HUES6 (cell line): ENCODE measurements at regions not wholly inside any gene's neighbourhood (a gene's known extent, or its start where the extent isn't known, plus 50 kb on each side); places are given as distances from the start of the nearest gene placed in this dataset.

Experiments
- H3K27ac ChIP-seq: 2 replicates; pipeline ENCODE4 v1.7.0; 2013; ENCODE audit warnings: low read depth, mild to moderate bottlenecking, low read length, inconsistent platforms
- H3K27me3 ChIP-seq: 2 replicates; pipeline ENCODE4 v1.6.1; 2013; ENCODE audit warnings: low read length; ENCODE audit not compliant: control insufficient read depth, insufficient read depth
- H3K36me3 ChIP-seq: 2 replicates; pipeline ENCODE4 v1.6.1; 2013; ENCODE audit warnings: low read length; ENCODE audit not compliant: control insufficient read depth, insufficient read depth
- H3K4me1 ChIP-seq: 2 replicates; pipeline ENCODE4 v1.6.1; 2013; ENCODE audit warnings: low read length; ENCODE audit not compliant: control insufficient read depth, insufficient read depth
- H3K4me3 ChIP-seq: 2 replicates; pipeline ENCODE4 v1.5.1; 2013; ENCODE audit warnings: low read depth, low read length
- H3K9ac ChIP-seq: one replicate; pipeline ENCODE4 v1.6.1; 2013; ENCODE audit warnings: mild to moderate bottlenecking, low read length
- H3K9me3 ChIP-seq: 2 replicates; pipeline ENCODE4 v1.6.1; 2013; ENCODE audit warnings: low read depth, low read length; ENCODE audit not compliant: control insufficient read depth, insufficient read depth

- Histone ChIP-seq H3K9ac (no peak overlapping the region), H3K4me1 (peaks cover 16% of the 10 kb centered on the region; the same call in 1 of the 2 replicates), H3K36me3 (no peaks in the 10 kb centered on the region), H3K4me3 (no peak overlapping the region), H3K9me3 (peaks cover 3% of the 10 kb centered on the region; the same call in 1 of the 2 replicates), H3K27ac (no peak overlapping the region), H3K27me3 (0 out of 2 replicates have a peak, but pooled peaks cover 4% of the 10 kb centered on the region)
Measured at GRCh38 chr9:113788616-113789330, 87.3 kb upstream of the ZNF618 start.

GRCh38 chr9:113790093-113790492 lies 86.0 kb upstream of the ZNF618 start:
- H3K9ac ChIP-seq: no peak overlapping the region
- no peaks in the 10 kb centered on the region for H3K27me3 ChIP-seq
- H3K9me3 ChIP-seq: peaks cover 3% of the 10 kb centered on the region; the same call in 1 of the 2 replicates
- peaks cover 23% of the 10 kb centered on the region for H3K4me1 ChIP-seq
- H3K27ac ChIP-seq: no peak overlapping the region
- no peak overlapping the region for H3K4me3 ChIP-seq
- H3K36me3 ChIP-seq: no peaks in the 10 kb centered on the region

GRCh38 chr9:113793558-113793957 lies 82.6 kb upstream of the ZNF618 start:
- H3K9me3 ChIP-seq: peaks cover 3% of the 10 kb centered on the region; the same call in 1 of the 2 replicates
- peaks cover 14% of the 10 kb centered on the region for H3K4me1 ChIP-seq
- no peak overlapping the region for H3K27ac ChIP-seq
- no peak overlapping the region for H3K4me3 ChIP-seq
- H3K27me3 ChIP-seq: no peaks in the 10 kb centered on the region
- no peaks in the 10 kb centered on the region for H3K36me3 ChIP-seq
- H3K9ac ChIP-seq: no peak overlapping the region

GRCh38 chr9:113794721-113795120 lies 81.4 kb upstream of the ZNF618 start:
- Histone ChIP-seq H3K9me3 (peaks cover 3% of the 10 kb centered on the region; the same call in 1 of the 2 replicates), H3K36me3 (no peaks in the 10 kb centered on the region), H3K27ac (no peak overlapping the region), H3K27me3 (no peaks in the 10 kb centered on the region), H3K4me3 (no peak overlapping the region), H3K9ac (no peak overlapping the region), H3K4me1 (peaks cover 12% of the 10 kb centered on the region)

GRCh38 chr9:113795811-113796392 lies 80.2 kb upstream of the ZNF618 start:
- no peaks in the 10 kb centered on the region for H3K27me3 ChIP-seq

GRCh38 chr9:113796646-113797426 lies 79.3 kb upstream of the ZNF618 start:
- no peak overlapping the region for H3K9ac ChIP-seq
- H3K27ac ChIP-seq: no peak overlapping the region
- no peaks in the 10 kb centered on the region for H3K36me3 ChIP-seq
- H3K4me3 ChIP-seq: no peak overlapping the region
- H3K27me3 ChIP-seq: no peaks in the 10 kb centered on the region
- H3K9me3 ChIP-seq: no peaks in the 10 kb centered on the region
- peaks cover 12% of the 10 kb centered on the region for H3K4me1 ChIP-seq

More at GRCh38 chr9:113795811-113796392, 80.2 kb upstream of the ZNF618 start:
- Histone ChIP-seq H3K4me1 (peaks cover 12% of the 10 kb centered on the region), H3K36me3 (no peaks in the 10 kb centered on the region), H3K9me3 (peaks cover 3% of the 10 kb centered on the region; the same call in 1 of the 2 replicates), H3K27ac (no peak overlapping the region), H3K4me3 (no peak overlapping the region), H3K9ac (no peak overlapping the region)

GRCh38 chr9:113798062-113799030 lies 77.8 kb upstream of the ZNF618 start:
- no peaks in the 10 kb centered on the region for H3K36me3 ChIP-seq
- H3K9ac ChIP-seq: no peak overlapping the region
- no peak overlapping the region for H3K27ac ChIP-seq
- no peaks in the 10 kb centered on the region for H3K27me3 ChIP-seq
- H3K4me3 ChIP-seq: no peak overlapping the region
- no peaks in the 10 kb centered on the region for H3K9me3 ChIP-seq
- peaks cover 12% of the 10 kb centered on the region for H3K4me1 ChIP-seq

- Histone ChIP-seq H3K9me3 (no peaks in the 10 kb centered on the region), H3K9ac (no peak overlapping the region), H3K27me3 (no peaks in the 10 kb centered on the region), H3K4me3 (no peak overlapping the region), H3K27ac (no peak overlapping the region), H3K36me3 (no peaks in the 10 kb centered on the region), H3K4me1 (no peaks in the 10 kb centered on the region)
Measured at GRCh38 chr9:113800276-113800675, 75.8 kb upstream of the ZNF618 start.

GRCh38 chr9:113803811-113804589 lies 72.1 kb upstream of the ZNF618 start:
- H3K27ac ChIP-seq: no peak overlapping the region
- H3K9ac ChIP-seq: no peak overlapping the region
- H3K9me3 ChIP-seq: no peaks in the 10 kb centered on the region
- H3K4me1 ChIP-seq: no peaks in the 10 kb centered on the region; the same call in 1 of the 2 replicates
- no peaks in the 10 kb centered on the region for H3K27me3 ChIP-seq
- H3K36me3 ChIP-seq: no peaks in the 10 kb centered on the region
- H3K4me3 ChIP-seq: no peak overlapping the region
